Loucy (cell line): ENCODE measurements at regions not wholly inside any gene's neighbourhood (a gene's known extent, or its start where the extent isn't known, plus 50 kb on each side); places are given as distances from the start of the nearest gene placed in this dataset.

ENCODE experiments used
- H2AFZ ChIP-seq: fragments of 200-600 bp; sonication (generic); 2 replicates; pipeline ENCODE4 v1.6.0; 2016; ENCODE audit warnings: antibody characterized with exemption, mild to moderate bottlenecking, low read length, moderate library complexity
- H3F3A ChIP-seq: fragments of 200-600 bp; 2 replicates; pipeline ENCODE4 v1.6.0; 2016; ENCODE audit warnings: antibody characterized with exemption, low read depth, mild to moderate bottlenecking
- H3K27me3 ChIP-seq: fragments of 200-600 bp; sonication (generic); 2 replicates; pipeline ENCODE4 v1.6.1; 2014; ENCODE audit warnings: low read length, mild to moderate bottlenecking; ENCODE audit not compliant: insufficient read depth, poor library complexity, severe bottlenecking
- H3K36me3 ChIP-seq: fragments of 200-600 bp; sonication (generic); 2 replicates; pipeline ENCODE4 v1.6.1; 2016; ENCODE audit warnings: low read length; ENCODE audit not compliant: insufficient read depth
- H3K4me1 ChIP-seq: fragments of 200-600 bp; sonication (generic); 2 replicates; pipeline ENCODE4 v1.5.1; 2014; ENCODE audit warnings: low read length, mild to moderate bottlenecking; ENCODE audit not compliant: insufficient read depth, poor library complexity, severe bottlenecking
- H3K4me2 ChIP-seq: fragments of 200-600 bp; sonication (generic); 2 replicates; pipeline ENCODE4 v1.6.0; 2014; ENCODE audit warnings: antibody characterized with exemption, low read length, low read depth, mild to moderate bottlenecking; ENCODE audit not compliant: poor library complexity, severe bottlenecking
- H3K4me3 ChIP-seq: fragments of 200-600 bp; sonication (generic); 2 replicates; pipeline ENCODE4 v1.5.1; 2014; ENCODE audit warnings: low read length, mild to moderate bottlenecking, mixed read lengths; ENCODE audit not compliant: poor library complexity, severe bottlenecking
- H3K79me2 ChIP-seq: fragments of 200-600 bp; sonication (generic); 2 replicates; pipeline ENCODE4 v1.6.1; 2014; ENCODE audit warnings: low read length; ENCODE audit not compliant: insufficient read depth
- H3K9ac ChIP-seq: fragments of 200-600 bp; sonication (generic); 2 replicates; pipeline ENCODE4 v1.6.0; 2014; ENCODE audit warnings: mild to moderate bottlenecking, low read depth, low read length, moderate library complexity; ENCODE audit not compliant: poor library complexity, severe bottlenecking
- H3K9me2 ChIP-seq: fragments of 200-600 bp; sonication (generic); replicated peaks from 2 replicates; pipeline ENCODE4 v1.6.1; 2016; ENCODE audit warnings: low read depth, low read length, mixed read lengths
- H3K9me3 ChIP-seq: fragments of 200-600 bp; sonication (generic); 2 replicates; pipeline ENCODE4 v1.6.1; 2014; ENCODE audit warnings: mild to moderate bottlenecking, antibody characterized with exemption, low read length, low read depth; ENCODE audit not compliant: insufficient read depth
- H4K20me1 ChIP-seq: fragments of 200-600 bp; sonication (generic); 2 replicates; pipeline ENCODE4 v1.6.0; 2014; ENCODE audit warnings: antibody characterized with exemption, low read length, mild to moderate bottlenecking; ENCODE audit not compliant: insufficient read depth, poor library complexity, severe bottlenecking
- EZH2phosphoT487 ChIP-seq: fragments of 200-600 bp; IDR thresholded peaks from 2 replicates; pipeline ENCODE4 v1.6.1; 2018; ENCODE audit warnings: antibody characterized with exemption, mild to moderate bottlenecking, moderate library complexity, borderline replicate concordance
- TF ChIP-seq, protein P1 (sequence below): fragments of 200-600 bp; sonication (generic); conservative IDR thresholded peaks from 2 replicates; pipeline ENCODE4 v1.5.1; 2014; ENCODE audit warnings: mild to moderate bottlenecking, antibody characterized with exemption, low read length

DNA sequence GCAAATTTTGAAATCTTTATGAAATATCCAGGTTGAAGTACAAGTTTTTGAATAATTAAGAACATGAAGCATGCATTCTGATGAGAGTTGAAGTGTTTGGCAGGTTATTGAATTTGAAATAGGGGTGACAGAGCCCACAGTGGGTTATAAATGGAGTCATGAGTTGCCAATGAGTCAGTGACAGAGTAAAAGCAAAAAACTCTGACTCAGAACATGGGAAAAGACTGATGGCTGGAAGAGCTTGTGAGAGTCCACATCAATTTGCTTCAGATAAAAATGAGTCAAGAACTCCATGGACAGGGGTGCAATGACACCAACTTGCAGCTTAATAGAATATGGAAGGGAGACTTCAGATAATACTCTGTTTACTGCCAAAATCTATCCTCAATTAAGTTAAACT lies 105.3 kb downstream of the SLC6A15 start:
- Histone ChIP-seq H3K36me3 (no peaks in the 10 kb centered on the region), H3K27me3 (no peaks in the 10 kb centered on the region), H3K79me2 (no peaks in the 10 kb centered on the region), H3F3A (no peaks in the 10 kb centered on the region), H4K20me1 (no peaks in the 10 kb centered on the region), H3K9me2 (no peaks in the 10 kb centered on the region), H2AFZ (no peak overlapping the region), H3K4me3 (no peak overlapping the region), H3K4me2 (no peak overlapping the region), H3K9ac (no peak overlapping the region), H3K4me1 (no peaks in the 10 kb centered on the region), H3K9me3 (no peaks in the 10 kb centered on the region)
- TF ChIP-seq, protein P1, sequence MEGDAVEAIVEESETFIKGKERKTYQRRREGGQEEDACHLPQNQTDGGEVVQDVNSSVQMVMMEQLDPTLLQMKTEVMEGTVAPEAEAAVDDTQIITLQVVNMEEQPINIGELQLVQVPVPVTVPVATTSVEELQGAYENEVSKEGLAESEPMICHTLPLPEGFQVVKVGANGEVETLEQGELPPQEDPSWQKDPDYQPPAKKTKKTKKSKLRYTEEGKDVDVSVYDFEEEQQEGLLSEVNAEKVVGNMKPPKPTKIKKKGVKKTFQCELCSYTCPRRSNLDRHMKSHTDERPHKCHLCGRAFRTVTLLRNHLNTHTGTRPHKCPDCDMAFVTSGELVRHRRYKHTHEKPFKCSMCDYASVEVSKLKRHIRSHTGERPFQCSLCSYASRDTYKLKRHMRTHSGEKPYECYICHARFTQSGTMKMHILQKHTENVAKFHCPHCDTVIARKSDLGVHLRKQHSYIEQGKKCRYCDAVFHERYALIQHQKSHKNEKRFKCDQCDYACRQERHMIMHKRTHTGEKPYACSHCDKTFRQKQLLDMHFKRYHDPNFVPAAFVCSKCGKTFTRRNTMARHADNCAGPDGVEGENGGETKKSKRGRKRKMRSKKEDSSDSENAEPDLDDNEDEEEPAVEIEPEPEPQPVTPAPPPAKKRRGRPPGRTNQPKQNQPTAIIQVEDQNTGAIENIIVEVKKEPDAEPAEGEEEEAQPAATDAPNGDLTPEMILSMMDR, result no peak
- TF ChIP-seq EZH2phosphoT487, result no peak

DNA sequence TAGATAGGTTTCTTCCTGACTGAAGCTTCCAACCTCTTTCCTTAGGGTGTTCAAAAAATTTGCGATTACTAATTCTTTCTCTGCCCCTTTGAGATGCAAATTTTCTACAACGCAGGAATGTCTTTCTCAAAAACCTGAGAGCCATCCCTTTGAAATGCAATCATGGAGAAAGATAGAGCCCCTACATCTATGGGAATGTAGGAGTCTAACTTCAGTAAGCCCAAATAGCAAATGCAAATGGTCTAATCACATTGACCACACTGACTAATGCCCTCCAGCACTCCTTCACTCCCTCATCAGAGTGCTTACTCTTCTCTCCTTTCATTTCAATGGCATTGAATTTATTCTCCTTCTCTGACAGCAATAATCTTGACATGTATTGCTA lies 107.1 kb downstream of the SLC6A15 start:
- Histone ChIP-seq H3K9me3 (no peaks in the 10 kb centered on the region), H3K27me3 (no peaks in the 10 kb centered on the region), H3K4me3 (no peak overlapping the region)

DNA sequence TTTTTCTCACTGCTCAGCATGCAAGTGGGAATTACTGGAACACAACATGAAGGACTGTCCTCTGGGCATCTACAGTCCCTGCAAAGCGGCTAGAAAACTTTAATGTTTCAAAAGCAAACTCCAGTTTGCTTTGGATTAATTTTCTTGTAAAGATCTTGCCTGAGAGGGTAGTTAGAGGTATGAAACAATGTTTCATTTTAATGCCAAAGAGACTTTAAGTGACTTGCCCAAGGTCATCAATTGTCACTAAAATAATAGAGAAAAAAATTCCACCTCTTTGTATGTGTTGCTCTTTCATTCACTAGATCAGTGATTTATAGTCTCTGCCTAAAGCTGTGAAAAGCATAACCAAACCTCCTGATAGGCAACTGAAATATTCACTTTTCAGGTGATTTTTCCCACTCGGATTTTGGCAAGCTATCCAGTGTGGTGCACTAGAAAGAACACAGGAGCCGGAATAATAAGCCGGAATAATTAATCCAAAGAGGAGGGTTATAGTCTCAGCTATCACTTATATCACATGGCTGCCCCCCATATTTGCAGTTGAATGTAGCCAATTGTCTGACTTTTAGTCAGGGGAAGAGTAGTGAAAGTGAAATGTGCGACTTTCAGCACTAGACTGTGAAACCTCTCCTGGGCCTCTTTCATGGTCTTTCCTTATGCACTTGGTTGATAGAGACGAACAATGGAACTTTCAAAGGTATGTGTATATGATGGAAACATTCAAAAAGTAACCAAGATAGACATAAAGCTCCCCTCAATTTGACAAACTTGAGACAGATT lies 107.7 kb downstream of the SLC6A15 start:
- no peaks in the 10 kb centered on the region for H3K36me3 ChIP-seq
- no peaks in the 10 kb centered on the region for H3F3A ChIP-seq
- H3K79me2 ChIP-seq, result no peaks in the 10 kb centered on the region
- no peak overlapping the region for H3K9ac ChIP-seq
- no peaks in the 10 kb centered on the region for H3K4me1 ChIP-seq
- no peaks in the 10 kb centered on the region for H3K27me3 ChIP-seq
- no peaks in the 10 kb centered on the region for H4K20me1 ChIP-seq
- H3K9me2 ChIP-seq, result no peaks in the 10 kb centered on the region
- H3K4me2 ChIP-seq, result no peak overlapping the region
- TF ChIP-seq, protein P1, result no peak
- TF ChIP-seq EZH2phosphoT487, result no peak
- no peak overlapping the region for H3K4me3 ChIP-seq
- no peak overlapping the region for H2AFZ ChIP-seq
- H3K9me3 ChIP-seq, result no peaks in the 10 kb centered on the region

More for the DNA sequence above, 107.1 kb downstream of the SLC6A15 start:
- H4K20me1 ChIP-seq, result no peaks in the 10 kb centered on the region
- no peak overlapping the region for H3K4me2 ChIP-seq
- no peak overlapping the region for H2AFZ ChIP-seq
- no peaks in the 10 kb centered on the region for H3K9me2 ChIP-seq
- H3K9ac ChIP-seq, result no peak overlapping the region
- TF ChIP-seq, protein P1, result no peak
- H3K36me3 ChIP-seq, result no peaks in the 10 kb centered on the region
- no peaks in the 10 kb centered on the region for H3K4me1 ChIP-seq
- no peaks in the 10 kb centered on the region for H3K79me2 ChIP-seq
- H3F3A ChIP-seq, result no peaks in the 10 kb centered on the region
